Tibial artery (tissue), 4 donors: ENCODE measurements at regions not wholly inside any gene's neighbourhood (a gene's known extent, or its start where the extent isn't known, plus 50 kb on each side); places are given as distances from the start of the nearest gene placed in this dataset.

Experiments
- DNase-seq, 2 donors: peaks; one replicate each; pipeline ENCODE4 v3.0.0-alpha.2; 2019
- H3K27ac ChIP-seq, 2 donors: fragments of 200-600 bp; sonication (generic) in 1 of 2; 1 replicate in 1 of 2; 2 replicates in 1 of 2; pipeline ENCODE4 v1.5.1; 2018 to 2019; ENCODE audit warnings: mild to moderate bottlenecking in 1 of 2
- H3K27me3 ChIP-seq, 2 donors: fragments of 200-600 bp; sonication (generic) in 1 of 2; one replicate each; pipeline versions ENCODE4 v1.5.1 to v1.6.0; 2016 to 2019
- H3K36me3 ChIP-seq, 3 donors: fragments of 200-600 bp; sonication (generic) in 2 of 3; one replicate each; pipeline ENCODE4 v1.5.1; 2016 to 2019; ENCODE audit warnings: mild to moderate bottlenecking in 2 of 3
- H3K4me1 ChIP-seq, 4 donors: fragments of 200-600 bp; sonication (generic) in 2 of 4; 1 replicate in 3 of 4; 2 replicates in 1 of 4; pipeline ENCODE4 v1.5.1; 2016 to 2019
- H3K4me3 ChIP-seq, 2 donors: fragments of 200-600 bp; sonication (generic) in 1 of 2; 1 replicate in 1 of 2; 2 replicates in 1 of 2; pipeline ENCODE4 v1.5.1; 2018 to 2019; ENCODE audit warnings: mild to moderate bottlenecking in 2 of 2
- H3K9me3 ChIP-seq, 3 donors: fragments of 200-600 bp; sonication (generic) in 1 of 3; one replicate each; pipeline ENCODE4 v1.5.1; 2016 to 2019
- intact Hi-C: fragments of 100-400 bp; cut with DNase I; formaldehyde crosslinking; loops from one replicate; pipeline ENCODE4 v1.15.0; 2023; ENCODE audit warnings: low total_unique reads
- TF ChIP-seq, protein P1 (sequence below), 2 experiments: fragments of 200-600 bp in 1 of 2; fragments of 450-650 bp in 1 of 2; IDR thresholded peaks; one replicate each; pipeline ENCODE4 v1.5.1; 2017 to 2019; ENCODE audit warnings: antibody characterized with exemption in 2 of 2, mild to moderate bottlenecking in 1 of 2, moderate library complexity in 1 of 2

- intact Hi-C loops = no loop called here
- no peak for DNase-seq
- TF ChIP-seq, protein P1, sequence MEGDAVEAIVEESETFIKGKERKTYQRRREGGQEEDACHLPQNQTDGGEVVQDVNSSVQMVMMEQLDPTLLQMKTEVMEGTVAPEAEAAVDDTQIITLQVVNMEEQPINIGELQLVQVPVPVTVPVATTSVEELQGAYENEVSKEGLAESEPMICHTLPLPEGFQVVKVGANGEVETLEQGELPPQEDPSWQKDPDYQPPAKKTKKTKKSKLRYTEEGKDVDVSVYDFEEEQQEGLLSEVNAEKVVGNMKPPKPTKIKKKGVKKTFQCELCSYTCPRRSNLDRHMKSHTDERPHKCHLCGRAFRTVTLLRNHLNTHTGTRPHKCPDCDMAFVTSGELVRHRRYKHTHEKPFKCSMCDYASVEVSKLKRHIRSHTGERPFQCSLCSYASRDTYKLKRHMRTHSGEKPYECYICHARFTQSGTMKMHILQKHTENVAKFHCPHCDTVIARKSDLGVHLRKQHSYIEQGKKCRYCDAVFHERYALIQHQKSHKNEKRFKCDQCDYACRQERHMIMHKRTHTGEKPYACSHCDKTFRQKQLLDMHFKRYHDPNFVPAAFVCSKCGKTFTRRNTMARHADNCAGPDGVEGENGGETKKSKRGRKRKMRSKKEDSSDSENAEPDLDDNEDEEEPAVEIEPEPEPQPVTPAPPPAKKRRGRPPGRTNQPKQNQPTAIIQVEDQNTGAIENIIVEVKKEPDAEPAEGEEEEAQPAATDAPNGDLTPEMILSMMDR (IDR thresholded peaks at IDR 0.05) = no peak
Measured at GRCh38 chr2:146213674-146214073, 1631.2 kb upstream of the ACVR2A start.

GRCh38 chr2:146212602-146213001, 1632.2 kb upstream of the ACVR2A start:
- TF ChIP-seq, protein P1 (IDR thresholded peaks at IDR 0.05) = no peak
- intact Hi-C loops = no loop called here
- no peak for DNase-seq
- H3K27ac ChIP-seq = no peak overlapping the region
- no peaks in the 10 kb centered on the region for H3K4me1 ChIP-seq
- H3K9me3 ChIP-seq = no peaks in the 10 kb centered on the region
- no peak overlapping the region for H3K4me3 ChIP-seq
- H3K27me3 ChIP-seq = no peaks in the 10 kb centered on the region
- H3K36me3 ChIP-seq = no peaks in the 10 kb centered on the region

More at GRCh38 chr2:146213674-146214073, 1631.2 kb upstream of the ACVR2A start:
- H3K27me3 ChIP-seq = no peaks in the 10 kb centered on the region
- H3K4me1 ChIP-seq = no peaks in the 10 kb centered on the region
- H3K27ac ChIP-seq = no peak overlapping the region
- no peak overlapping the region for H3K4me3 ChIP-seq
- no peaks in the 10 kb centered on the region for H3K36me3 ChIP-seq
- no peaks in the 10 kb centered on the region for H3K9me3 ChIP-seq

DNA sequence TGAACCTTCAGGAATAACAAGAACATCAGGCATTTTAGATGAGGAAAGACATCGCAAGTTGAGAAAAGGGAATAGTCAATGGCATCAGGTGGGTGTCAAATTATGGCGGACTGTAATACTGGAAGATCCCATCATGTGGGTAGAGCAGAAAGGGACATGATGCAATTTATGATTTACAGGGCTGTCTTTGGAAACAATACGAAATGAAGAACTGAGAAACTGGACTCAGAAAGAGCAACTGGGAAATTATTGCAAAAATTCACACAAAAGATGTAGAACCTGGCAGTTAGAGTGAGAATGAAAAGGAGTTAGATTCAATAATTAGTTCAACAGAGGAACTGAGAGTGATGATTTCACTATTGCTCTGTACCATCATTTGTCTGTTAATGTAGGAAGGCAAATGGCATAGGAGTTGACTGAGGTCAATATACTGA, 1635.0 kb upstream of the ACVR2A start:
- intact Hi-C loops = no loop called here
- H3K27ac ChIP-seq = no peak overlapping the region
- H3K9me3 ChIP-seq = no peaks in the 10 kb centered on the region
- no peak for DNase-seq
- H3K4me1 ChIP-seq = no peaks in the 10 kb centered on the region
- H3K36me3 ChIP-seq = no peaks in the 10 kb centered on the region
- H3K27me3 ChIP-seq = no peaks in the 10 kb centered on the region
- H3K4me3 ChIP-seq = no peak overlapping the region
- TF ChIP-seq, protein P1 (IDR thresholded peaks at IDR 0.05) = no peak

- DNase-seq = no peak
- H3K9me3 ChIP-seq = no peaks in the 10 kb centered on the region
Measured at GRCh38 chr2:146207901-146208300, 1636.9 kb upstream of the ACVR2A start.

DNA sequence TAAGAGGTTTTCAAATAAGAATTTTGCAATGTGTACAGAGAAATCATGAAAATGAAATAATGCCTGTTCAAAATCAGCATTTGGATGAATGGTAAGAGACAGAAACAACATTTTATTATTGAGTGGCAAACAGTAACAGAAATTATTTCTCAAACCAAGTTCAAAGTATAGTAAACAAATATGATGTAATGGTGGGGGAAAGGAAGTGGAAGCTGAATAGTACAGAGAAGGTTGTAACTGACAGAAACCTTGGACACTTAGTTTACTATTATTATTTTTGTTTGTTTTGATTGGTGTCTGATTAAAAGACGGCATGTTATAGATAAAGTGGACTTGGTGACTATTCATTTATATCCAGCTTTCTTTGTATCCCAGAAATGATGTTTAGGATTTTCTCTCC, 1637.4 kb upstream of the ACVR2A start:
- Histone ChIP-seq H3K4me3 (no peak overlapping the region), H3K4me1 (no peaks in the 10 kb centered on the region), H3K9me3 (no peaks in the 10 kb centered on the region), H3K27ac (no peak overlapping the region), H3K36me3 (no peaks in the 10 kb centered on the region), H3K27me3 (no peaks in the 10 kb centered on the region)
- TF ChIP-seq, protein P1 (IDR thresholded peaks at IDR 0.05) = no peak
- intact Hi-C loops = no loop called here
- no peak for DNase-seq

More at GRCh38 chr2:146207901-146208300, 1636.9 kb upstream of the ACVR2A start:
- Histone ChIP-seq H3K4me1 (no peaks in the 10 kb centered on the region), H3K27ac (no peak overlapping the region), H3K27me3 (no peaks in the 10 kb centered on the region), H3K4me3 (no peak overlapping the region), H3K36me3 (no peaks in the 10 kb centered on the region)
- intact Hi-C loops = no loop called here
- TF ChIP-seq, protein P1 (IDR thresholded peaks at IDR 0.05) = no peak

- Histone ChIP-seq H3K4me1 (no peaks in the 10 kb centered on the region), H3K27ac (no peak overlapping the region), H3K36me3 (no peaks in the 10 kb centered on the region), H3K4me3 (no peak overlapping the region), H3K27me3 (no peaks in the 10 kb centered on the region), H3K9me3 (no peaks in the 10 kb centered on the region)
- TF ChIP-seq, protein P1 (IDR thresholded peaks at IDR 0.05) = no peak
- no peak for DNase-seq
- intact Hi-C loops = no loop called here
Measured at GRCh38 chr2:146203064-146203624, 1641.7 kb upstream of the ACVR2A start.
